Urinary bladder (tissue), 3 donors: ENCODE measurements at regions not wholly inside any gene's neighbourhood (a gene's known extent, or its start where the extent isn't known, plus 50 kb on each side); places are given as distances from the start of the nearest gene placed in this dataset.

ENCODE experiments used
- DNase-seq: peaks from one replicate; pipeline ENCODE4 v3.0.0-alpha.2; 2015; ENCODE audit errors: extremely low spot score
- H3K27ac ChIP-seq: one replicate; pipeline ENCODE4 v1.5.1; 2013; ENCODE audit warnings: low read depth, mild to moderate bottlenecking, moderate library complexity
- H3K36me3 ChIP-seq: one replicate; pipeline ENCODE4 v1.6.1; 2013; ENCODE audit warnings: mild to moderate bottlenecking, moderate library complexity; ENCODE audit not compliant: insufficient read depth
- H3K4me1 ChIP-seq: one replicate; pipeline ENCODE4 v1.6.1; 2013; ENCODE audit warnings: mild to moderate bottlenecking, moderate library complexity; ENCODE audit not compliant: insufficient read depth
- H3K4me3 ChIP-seq: one replicate; pipeline ENCODE4 v1.5.1; 2013; ENCODE audit warnings: low read depth, low read length
- WGBS: extraction: QIAGEN DNeasy Blood & Tissue Kit; methylation state at CpG from one replicate; pipeline ENCODE4 v1.1.7; 2013; 5-methylcytosine and 5-hydroxymethylcytosine counted together
- donor health status: healthy with polysubstance abuse.
- donor health status: healthy.

DNA sequence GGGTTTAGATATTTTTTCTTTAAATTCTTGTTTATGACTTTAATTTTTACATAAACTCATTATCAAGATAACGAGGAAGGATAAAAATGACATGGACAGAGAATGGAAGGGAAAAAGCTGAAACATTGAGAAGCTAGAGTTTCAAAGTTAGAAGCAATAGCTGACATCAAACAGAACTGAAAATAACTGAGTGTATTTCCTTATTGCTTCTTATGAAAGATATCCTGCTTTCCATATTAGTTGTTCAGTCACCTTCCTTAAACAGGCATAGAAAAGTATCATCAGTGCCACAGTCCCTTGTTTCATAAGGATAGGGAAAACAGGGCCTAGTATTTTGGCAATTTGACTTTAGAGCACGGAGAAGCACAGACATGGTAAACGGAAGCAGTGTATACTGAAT, 460.5 kb upstream of the GHITM start:
- WGBS: 90% methylated on average over 3 of the region's 3 CpGs
- H3K36me3 ChIP-seq: no peaks in the 10 kb centered on the region
- H3K4me3 ChIP-seq: no peak overlapping the region
- H3K4me1 ChIP-seq: no peaks in the 10 kb centered on the region
- DNase-seq: no peak
- H3K27ac ChIP-seq: no peak overlapping the region

DNA sequence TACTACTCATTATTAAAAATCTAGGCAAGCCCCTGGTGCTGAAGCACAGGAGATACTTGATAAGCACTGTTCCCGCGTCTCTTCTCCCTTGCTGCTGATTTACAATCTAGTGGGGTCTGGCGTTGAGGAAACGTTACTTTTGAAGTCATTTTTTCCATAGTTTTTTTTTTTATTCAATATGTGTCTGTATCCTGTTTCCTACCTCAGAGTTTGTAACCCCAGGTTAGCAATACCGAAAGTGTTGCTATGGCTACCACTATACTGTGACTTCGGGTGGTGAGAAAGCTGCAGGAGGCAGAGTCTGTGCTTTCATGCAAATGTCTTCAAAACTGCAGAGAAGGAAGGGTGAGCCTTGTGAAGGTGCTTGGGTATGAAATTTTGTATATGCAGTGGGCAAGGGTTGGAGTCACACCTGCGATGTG, 458.8 kb upstream of the GHITM start:
- 65% methylated on average over 7 of the region's 7 CpGs for WGBS
- no peaks in the 10 kb centered on the region for H3K36me3 ChIP-seq
- no peak overlapping the region for H3K27ac ChIP-seq
- H3K4me3 ChIP-seq: no peak overlapping the region
- no peak for DNase-seq
- no peaks in the 10 kb centered on the region for H3K4me1 ChIP-seq

DNA sequence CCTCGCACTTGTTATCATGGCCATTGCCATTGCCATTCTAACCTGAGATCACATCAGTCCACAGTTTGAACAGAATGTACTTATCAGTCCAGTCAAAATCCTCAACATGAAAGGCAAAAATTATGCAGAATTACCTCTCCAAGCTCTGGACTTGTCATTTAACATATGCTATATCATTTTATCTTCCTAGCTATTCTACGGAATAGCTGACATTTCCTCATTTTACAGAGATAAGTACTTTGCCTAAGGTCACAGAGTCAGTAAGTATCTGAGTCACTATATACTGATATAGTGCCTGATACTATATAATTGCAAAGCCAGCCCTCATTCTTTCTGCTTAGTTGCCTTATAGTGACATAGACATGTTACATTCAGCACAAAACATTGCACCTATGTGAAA, 456.9 kb upstream of the GHITM start:
- H3K36me3 ChIP-seq: no peaks in the 10 kb centered on the region
- no peak overlapping the region for H3K4me3 ChIP-seq
- H3K27ac ChIP-seq: no peak overlapping the region
- no peaks in the 10 kb centered on the region for H3K4me1 ChIP-seq
- 79% methylated on average over 2 of the region's 2 CpGs for WGBS
- DNase-seq: no peak

DNA sequence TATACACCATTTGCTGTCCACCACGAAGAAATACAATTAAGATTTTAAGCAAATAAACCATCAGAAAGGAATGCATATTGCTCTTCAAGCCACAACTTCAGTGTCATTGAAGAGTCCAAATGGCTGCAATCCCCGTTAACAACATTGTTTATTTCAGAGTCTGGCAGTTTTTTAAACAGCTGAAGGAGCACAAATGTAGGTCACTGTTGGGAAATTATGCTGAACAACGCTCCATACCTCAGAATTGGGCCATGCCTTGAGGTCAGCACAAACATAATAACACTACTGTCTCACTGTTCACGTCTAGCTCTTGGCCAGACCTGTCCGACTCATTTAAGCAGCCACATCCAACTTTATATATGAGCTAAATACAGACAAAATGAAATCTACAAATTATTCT, 453.9 kb upstream of the GHITM start:
- no peak for DNase-seq
- WGBS: 26% methylated on average over 5 of the region's 5 CpGs
- H3K4me3 ChIP-seq: no peak overlapping the region

DNA sequence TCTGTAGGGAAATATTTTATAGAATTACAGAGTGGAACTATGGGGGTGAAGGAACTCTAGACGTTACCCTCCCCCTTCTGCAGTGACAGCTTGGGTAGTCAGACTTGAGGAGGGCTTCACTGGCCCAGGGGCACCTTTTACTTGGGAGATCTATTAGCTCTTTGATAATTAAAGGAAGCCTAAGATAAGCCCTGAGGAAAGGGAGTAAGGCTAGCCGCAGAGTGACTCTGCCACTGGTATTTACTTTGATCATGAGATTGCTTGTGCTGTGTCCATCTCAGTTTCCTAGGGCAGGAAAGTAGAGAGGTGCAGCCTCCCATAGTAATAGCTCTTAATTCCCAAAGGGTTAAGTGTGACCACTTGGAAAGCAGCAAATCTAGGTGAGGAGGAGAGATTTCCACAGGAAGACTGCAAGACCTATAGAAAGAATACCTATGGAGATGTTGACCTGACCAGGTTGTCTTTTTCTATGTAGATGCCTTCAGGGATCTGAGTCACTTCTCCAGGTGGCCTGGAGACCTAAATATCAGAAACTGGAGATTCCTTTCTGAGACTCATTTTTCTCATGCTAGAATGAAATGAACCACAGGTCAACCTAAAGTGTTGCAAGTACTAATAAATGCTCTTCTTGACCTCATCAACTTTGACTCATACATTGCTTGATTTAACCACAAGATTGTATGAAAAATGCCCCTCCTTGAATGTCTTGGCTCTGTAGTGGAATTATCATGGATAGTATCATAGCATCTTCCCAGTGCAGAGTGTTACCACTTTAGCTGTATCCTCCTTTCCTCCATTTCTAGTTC, 447.3 kb upstream of the GHITM start:
- Histone ChIP-seq H3K27ac (no peak overlapping the region), H3K36me3 (no peaks in the 10 kb centered on the region), H3K4me1 (no peaks in the 10 kb centered on the region), H3K4me3 (no peak overlapping the region)
- no peak for DNase-seq
- WGBS: 64% methylated on average over 2 of the region's 2 CpGs

More for the DNA sequence above, 453.9 kb upstream of the GHITM start:
- H3K36me3 ChIP-seq: no peaks in the 10 kb centered on the region
- no peak overlapping the region for H3K27ac ChIP-seq
- H3K4me1 ChIP-seq: no peaks in the 10 kb centered on the region

DNA sequence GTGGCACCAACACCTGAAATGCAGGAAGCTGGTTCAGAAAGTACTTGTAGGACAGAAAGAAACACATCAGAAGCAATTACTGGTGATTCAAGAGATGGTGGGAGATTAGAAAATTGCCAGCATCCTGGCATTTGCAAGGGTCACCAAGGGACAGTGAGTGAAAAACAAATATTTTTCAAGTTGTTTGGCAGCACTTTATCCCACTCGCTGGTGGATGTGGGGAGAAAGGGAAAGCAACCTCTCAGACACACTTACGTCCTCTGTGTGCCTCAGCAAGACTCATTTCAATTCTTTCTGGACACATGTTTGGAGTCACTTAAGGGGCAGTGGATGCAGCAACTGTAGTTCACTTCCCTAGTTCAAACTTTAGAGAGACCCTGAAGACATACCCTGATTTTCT, 440.4 kb upstream of the GHITM start:
- Histone ChIP-seq H3K27ac (no peak overlapping the region), H3K4me3 (no peak overlapping the region), H3K36me3 (no peaks in the 10 kb centered on the region), H3K4me1 (no peaks in the 10 kb centered on the region)
- DNase-seq: no peak
- 82% methylated on average over 2 of the region's 2 CpGs for WGBS

DNA sequence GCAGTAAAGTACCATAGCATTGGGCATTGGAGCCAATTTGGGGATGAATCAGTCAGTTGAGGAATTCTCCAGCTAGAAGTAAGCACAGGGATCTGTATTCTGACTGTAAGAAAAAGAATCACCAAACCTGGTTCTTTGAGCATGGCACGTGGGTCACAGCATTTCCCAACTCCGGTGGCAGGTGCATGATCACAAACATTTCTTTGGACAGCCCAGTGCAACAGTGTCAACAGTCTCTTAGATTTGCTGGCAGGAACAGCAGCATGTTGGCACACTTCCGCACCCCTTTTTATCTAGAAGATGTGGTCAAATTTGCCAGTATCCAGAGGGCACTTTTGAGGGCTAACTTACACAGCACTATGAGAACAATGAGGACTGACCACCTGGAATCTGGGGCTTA, 437.5 kb upstream of the GHITM start:
- Histone ChIP-seq H3K27ac (no peak overlapping the region), H3K4me3 (no peak overlapping the region), H3K36me3 (no peaks in the 10 kb centered on the region), H3K4me1 (no peaks in the 10 kb centered on the region)
- DNase-seq: no peak
- WGBS: 95% methylated on average over 3 of the region's 3 CpGs

DNA sequence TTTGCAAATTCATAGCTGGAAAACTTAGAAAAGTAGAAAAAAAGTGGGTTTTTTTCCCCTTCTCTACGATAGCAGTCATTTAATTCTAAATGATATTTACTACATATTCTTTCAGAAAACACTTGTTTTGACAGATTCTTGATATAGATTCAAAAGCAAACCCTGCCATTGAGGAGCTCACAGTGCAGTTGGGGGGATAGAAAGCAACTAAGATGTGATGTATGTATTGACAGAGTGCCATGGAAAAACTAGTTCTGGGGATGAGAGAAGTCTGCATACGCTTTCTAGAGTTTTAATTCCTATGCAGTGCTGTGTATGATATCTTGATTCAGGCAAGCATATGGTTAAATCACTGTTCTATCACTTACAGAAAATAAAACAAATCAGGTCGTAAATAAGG, 436.6 kb upstream of the GHITM start:
- WGBS: 64% methylated on average over 3 of the region's 3 CpGs
- Histone ChIP-seq H3K27ac (no peak overlapping the region), H3K36me3 (no peaks in the 10 kb centered on the region), H3K4me1 (no peaks in the 10 kb centered on the region), H3K4me3 (no peak overlapping the region)
- DNase-seq: no peak

DNA sequence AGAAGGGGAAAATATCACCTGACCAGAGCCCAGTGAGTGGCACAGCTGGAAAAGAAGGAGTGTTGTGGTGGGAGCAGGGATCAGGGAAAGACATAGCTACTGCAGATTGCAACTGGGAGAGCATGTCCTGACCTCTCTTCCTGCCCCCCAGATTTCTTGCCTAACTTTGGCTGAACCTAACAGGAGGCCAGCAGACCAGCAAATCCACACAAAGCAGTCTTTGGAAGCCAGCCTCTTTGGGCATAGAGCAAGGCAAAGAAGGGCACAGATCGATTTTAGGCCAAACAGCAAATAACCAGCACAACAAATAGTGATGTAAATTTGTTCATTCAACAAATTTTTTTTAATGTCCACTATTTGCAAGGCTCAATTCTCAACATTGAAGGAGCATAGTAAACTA, 433.2 kb upstream of the GHITM start:
- WGBS: 69% methylated on average over 1 of the region's 1 CpG
- Histone ChIP-seq H3K4me1 (no peaks in the 10 kb centered on the region), H3K27ac (no peak overlapping the region), H3K4me3 (no peak overlapping the region), H3K36me3 (no peaks in the 10 kb centered on the region)
- no peak for DNase-seq

DNA sequence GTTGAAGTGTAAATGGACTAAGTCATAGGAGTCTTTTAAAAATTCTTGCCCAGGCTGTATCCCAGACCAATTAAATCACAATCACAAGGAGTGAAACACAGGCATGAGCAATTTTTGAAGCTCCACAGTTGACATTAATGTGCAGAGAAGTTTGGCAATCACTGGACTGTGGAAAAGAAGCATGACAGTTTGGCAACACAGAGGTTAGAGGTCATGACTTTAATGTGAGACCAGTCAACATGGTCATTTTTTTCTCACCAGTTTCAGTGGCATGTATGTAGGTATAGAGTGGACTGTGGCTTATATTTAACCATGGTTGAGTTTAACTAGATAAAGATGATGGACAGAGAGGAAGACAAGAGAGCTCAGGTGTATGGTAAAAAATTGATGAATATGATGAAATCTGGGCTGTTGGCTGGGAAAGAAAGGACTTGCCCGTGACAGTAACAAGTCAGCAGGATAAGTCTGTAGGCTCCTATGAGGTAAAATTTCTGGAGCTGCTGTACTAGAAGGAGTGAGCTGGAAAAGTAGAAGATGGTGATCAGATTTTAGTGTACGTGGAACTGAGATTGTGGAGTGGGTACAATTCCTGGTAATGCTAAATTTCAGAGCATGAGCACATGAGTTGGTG, 432.2 kb upstream of the GHITM start:
- H3K4me3 ChIP-seq: no peak overlapping the region
- no peak overlapping the region for H3K27ac ChIP-seq
- 87% methylated on average over 2 of the region's 2 CpGs for WGBS
- no peaks in the 10 kb centered on the region for H3K4me1 ChIP-seq
- H3K36me3 ChIP-seq: no peaks in the 10 kb centered on the region
- no peak for DNase-seq

DNA sequence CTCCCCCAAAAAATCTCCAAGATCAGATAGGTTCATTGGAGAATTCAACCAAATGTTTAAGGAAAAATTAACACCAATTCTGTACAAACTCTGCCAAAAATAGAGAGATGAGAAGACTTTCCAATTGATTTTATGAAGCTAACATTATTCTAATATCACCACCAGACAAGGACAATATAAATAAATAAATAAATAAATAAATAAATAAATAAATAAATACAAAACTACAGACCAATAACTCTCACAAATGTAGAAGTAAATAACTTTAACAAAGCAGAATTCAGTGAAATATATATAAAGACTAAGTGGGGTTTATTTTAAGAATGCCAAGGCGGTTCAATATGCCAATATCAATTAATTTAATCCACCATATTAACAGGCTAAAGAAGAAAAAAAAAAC, 425.9 kb upstream of the GHITM start:
- no peaks in the 10 kb centered on the region for H3K36me3 ChIP-seq
- no peak overlapping the region for H3K4me3 ChIP-seq
- H3K4me1 ChIP-seq: no peaks in the 10 kb centered on the region
- DNase-seq: no peak
- WGBS: 94% methylated on average over 1 of the region's 1 CpG
- no peak overlapping the region for H3K27ac ChIP-seq

DNA sequence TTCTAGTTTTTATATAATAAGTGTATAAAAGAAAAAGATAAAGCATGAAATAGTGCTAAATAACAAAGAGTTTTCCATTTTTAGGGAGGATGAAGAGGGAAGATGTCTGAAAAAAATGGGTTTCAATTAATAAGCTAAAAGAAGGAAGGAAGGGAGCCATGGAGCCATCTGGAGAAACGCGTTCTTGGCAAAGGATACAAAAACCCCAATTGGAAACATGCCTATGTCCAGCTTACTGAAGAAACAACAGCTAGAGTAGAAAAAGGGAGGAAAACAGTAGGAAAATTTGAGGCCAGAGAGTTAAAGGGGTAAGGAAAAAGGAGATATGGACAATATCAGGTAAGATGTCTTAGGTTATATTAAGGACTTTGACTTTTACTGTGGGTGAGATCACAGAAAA, 416.2 kb upstream of the GHITM start:
- Histone ChIP-seq H3K27ac (no peak overlapping the region), H3K36me3 (no peaks in the 10 kb centered on the region), H3K4me1 (no peaks in the 10 kb centered on the region), H3K4me3 (no peak overlapping the region)
- WGBS: 61% methylated on average over 2 of the region's 2 CpGs
- no peak for DNase-seq

DNA sequence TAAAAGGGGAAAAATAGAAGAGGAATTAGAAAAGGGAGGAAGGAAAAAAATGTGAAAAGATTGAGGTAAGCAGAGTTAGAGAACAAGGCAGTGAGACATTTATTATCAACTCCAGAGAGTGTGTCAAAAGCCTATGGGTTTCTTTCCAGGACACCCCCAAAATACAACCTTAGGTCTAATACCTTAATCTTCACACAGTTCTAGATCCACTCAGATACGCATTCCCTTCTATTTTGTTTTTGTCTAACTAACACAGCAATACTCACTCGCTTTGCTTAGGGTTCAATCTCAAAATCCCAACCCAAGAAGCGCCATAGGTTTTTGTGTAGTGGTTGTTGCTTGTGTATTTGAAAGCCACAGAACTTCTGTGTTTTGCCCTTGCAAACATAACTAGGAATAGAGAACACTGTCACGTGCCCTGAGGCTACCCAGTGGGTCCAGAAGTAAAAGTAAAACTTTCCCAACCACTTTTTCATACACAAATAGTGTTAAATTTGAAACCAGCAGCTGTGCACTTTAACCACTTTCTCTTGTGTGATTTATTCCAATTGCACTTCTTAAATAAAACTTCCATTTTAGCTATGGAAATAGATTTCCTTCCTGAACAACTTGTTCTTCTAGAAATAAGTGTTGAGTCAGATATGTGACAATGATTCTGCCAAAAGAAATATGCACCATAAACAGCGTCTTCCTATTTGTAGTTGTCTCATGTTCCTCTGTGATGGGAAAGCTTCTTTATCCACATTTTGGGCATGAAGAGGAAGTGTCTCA, 414.7 kb upstream of the GHITM start:
- no peak for DNase-seq
- 80% methylated on average over 5 of the region's 5 CpGs for WGBS
- Histone ChIP-seq H3K4me3 (no peak overlapping the region), H3K4me1 (no peaks in the 10 kb centered on the region), H3K36me3 (no peaks in the 10 kb centered on the region), H3K27ac (no peak overlapping the region)

DNA sequence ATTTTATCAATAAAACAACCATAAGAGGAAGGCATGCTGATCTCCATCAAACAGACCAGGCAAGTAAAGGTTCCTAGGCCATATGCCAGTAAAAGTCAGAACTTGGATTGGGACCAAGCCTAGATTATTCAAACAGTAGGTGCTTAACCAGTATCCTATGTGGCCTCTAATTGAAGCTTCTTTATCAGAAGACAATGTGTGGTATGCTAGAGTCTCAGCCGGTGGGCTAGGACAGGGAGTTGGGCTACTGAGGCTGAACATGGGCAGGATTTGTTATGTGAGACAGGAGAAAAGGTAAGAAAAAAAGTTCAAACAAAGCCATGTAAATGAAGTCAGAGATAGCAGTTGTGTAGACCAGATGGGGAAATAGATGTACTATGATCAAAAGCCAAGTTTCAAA, 413.7 kb upstream of the GHITM start:
- 82% methylated on average over 1 of the region's 1 CpG for WGBS
- H3K27ac ChIP-seq: no peak overlapping the region
- no peaks in the 10 kb centered on the region for H3K4me1 ChIP-seq
- H3K4me3 ChIP-seq: no peak overlapping the region
- H3K36me3 ChIP-seq: no peaks in the 10 kb centered on the region
- no peak for DNase-seq
